Motor neuron (in vitro differentiated cells): ENCODE measurements at regions not wholly inside any gene's neighbourhood (a gene's known extent, or its start where the extent isn't known, plus 50 kb on each side); places are given as distances from the start of the nearest gene placed in this dataset.

Experiments
- ATAC-seq, 8 experiments: fragments of 200-7000 bp; cut with Tn5 transposase; replicated peaks in 6 of 8; 2 replicates each; pipeline ENCODE4 v1.8.0; 2021; ENCODE audit warnings: mild to moderate bottlenecking in 8 of 8, moderate library complexity in 8 of 8
- H3K27ac ChIP-seq, 2 donors: fragments of 250-450 bp; sonication (Bioruptor Pico); 2 replicates each; pipeline ENCODE4 v1.9.0; 2021; ENCODE audit warnings: antibody characterized with exemption in 2 of 2, mild to moderate bottlenecking in 2 of 2, moderate library complexity in 1 of 2
- H3K4me1 ChIP-seq, 2 donors: fragments of 250-450 bp; sonication (Bioruptor Pico); replicated peaks in 1 of 2; 2 replicates each; pipeline ENCODE4 v1.6.1; 2021; ENCODE audit warnings: antibody characterized with exemption in 2 of 2, mild to moderate bottlenecking in 2 of 2, moderate library complexity in 1 of 2
- H3K4me3 ChIP-seq, 5 donors: fragments of 250-450 bp; sonication (Bioruptor Pico); 2 replicates each; pipeline ENCODE4 v1.9.0; 2021; ENCODE audit warnings: antibody characterized with exemption in 5 of 5, mild to moderate bottlenecking in 5 of 5, moderate library complexity in 4 of 5
- WGBS, 10 experiments: fragments of 450-650 bp; shearing (Covaris generic); methylation state at CpG; one replicate each; pipeline ENCODE4 v1.0.0; 2022; 5-methylcytosine and 5-hydroxymethylcytosine counted together
- in situ Hi-C, 9 experiments: fragments of 400-800 bp; cut with MboI; loops; one replicate each; pipeline ENCODE4 v1.15.0; 2021; ENCODE audit warnings: low sequenced_read_pairs in 9 of 9, low pct_unique_long_range_greater_than_20kb in 2 of 9; ENCODE audit not compliant: unreplicated experiment in 9 of 9

GRCh38 chr7:12456506-12456905 lies 52.8 kb upstream of the VWDE start:
- no peaks in the 10 kb centered on the region for H3K4me1 ChIP-seq
- 0 to 100% (median 69%) methylated on average over 1 of the region's 1 CpG; no CpG with 5 or more reads in 3 of the 10 experiments for WGBS, 10 experiments
- H3K27ac ChIP-seq = no peak overlapping the region
- in situ Hi-C loops = no loop called here
- H3K4me3 ChIP-seq = no peak overlapping the region
- ATAC-seq = no peak

DNA sequence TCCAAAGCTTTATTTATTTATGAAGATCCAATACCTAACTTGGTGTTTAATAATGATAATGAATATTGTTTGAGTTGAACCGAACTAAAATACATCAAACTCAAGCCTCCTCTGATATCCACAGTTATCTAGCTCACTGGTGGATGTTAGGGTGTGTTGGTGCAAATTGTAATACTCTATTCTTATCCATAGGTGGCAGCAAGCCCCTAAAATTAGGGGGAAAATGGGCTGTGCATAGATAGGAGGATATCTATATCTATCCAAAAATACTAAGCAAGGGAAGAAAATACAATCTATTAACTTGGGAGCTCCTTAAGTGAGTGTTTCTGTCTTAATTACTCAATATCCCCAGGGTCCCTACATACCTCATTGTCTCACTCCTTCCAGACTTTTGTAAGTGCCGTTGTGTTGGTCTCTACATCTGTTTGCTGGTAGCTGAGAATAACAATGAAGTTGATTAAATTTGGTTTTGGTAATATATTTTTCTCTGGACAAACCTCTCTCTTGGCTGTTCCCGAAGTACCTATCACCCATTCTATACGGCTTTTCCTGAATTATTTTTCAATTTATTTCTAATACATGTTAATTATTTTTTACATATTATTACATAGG lies 55.0 kb upstream of the VWDE start:
- H3K4me1 ChIP-seq = no peaks in the 10 kb centered on the region
- 0 to 52% (median 30%) methylated on average over 1 to 4 of the region's 4 CpGs for WGBS, 10 experiments
- no peak overlapping the region for H3K27ac ChIP-seq

GRCh38 chr7:12467837-12468236 lies 64.2 kb upstream of the VWDE start:
- no peak for ATAC-seq
- no peak overlapping the region for H3K27ac ChIP-seq
- WGBS, 10 experiments = 17 to 100% (median 88%) methylated on average over 1 of the region's 1 CpG; no CpG with 5 or more reads in 2 of the 10 experiments
- H3K4me3 ChIP-seq = no peak overlapping the region
- in situ Hi-C loops = no loop called here
- H3K4me1 ChIP-seq = no peaks in the 10 kb centered on the region

More for the DNA sequence above, 55.0 kb upstream of the VWDE start:
- in situ Hi-C loops = no loop called here
- H3K4me3 ChIP-seq = no peak overlapping the region
- ATAC-seq = peak in 4 of 8 experiments; percentile 67 to 94 (median 92)

GRCh38 chr7:12469568-12469967 lies 65.9 kb upstream of the VWDE start:
- no peaks in the 10 kb centered on the region for H3K4me1 ChIP-seq
- H3K27ac ChIP-seq = no peak overlapping the region
- no peak overlapping the region for H3K4me3 ChIP-seq
- in situ Hi-C loops = no loop called here
- peak in 2 of 8 experiments; percentile 44 to 61 for ATAC-seq
- 10 to 100% (median 80%) methylated on average over 1 to 5 of the region's 5 CpGs for WGBS, 10 experiments

DNA sequence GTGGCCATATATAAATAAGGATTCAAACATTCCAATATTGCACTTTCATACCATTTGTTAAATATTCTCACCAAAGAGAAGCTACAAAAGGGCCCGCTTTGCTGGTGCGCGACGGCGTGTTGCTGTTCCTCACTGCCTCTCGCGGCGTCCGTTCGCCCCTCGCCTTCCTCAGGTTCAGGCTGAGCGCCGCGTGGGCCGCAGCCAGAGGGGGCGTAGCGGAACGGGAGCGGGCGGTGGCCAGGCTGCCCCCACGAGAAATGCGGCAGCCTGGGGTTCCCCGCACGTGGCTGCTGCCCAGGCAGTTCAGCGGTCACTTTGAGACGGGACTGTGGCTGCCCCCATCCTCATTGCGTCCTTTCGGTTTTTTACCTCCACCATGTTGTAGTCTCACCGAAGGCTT lies 67.3 kb upstream of the VWDE start:
- H3K4me1 ChIP-seq = no peaks in the 10 kb centered on the region
- in situ Hi-C loops = no loop called here
- 89 to 100% (median 95%) methylated on average over 3 to 19 of the region's 29 CpGs; no CpG with 5 or more reads in 4 of the 10 experiments for WGBS, 10 experiments
- ATAC-seq = no peak
- H3K27ac ChIP-seq = no peak overlapping the region
- H3K4me3 ChIP-seq = no peak overlapping the region

DNA sequence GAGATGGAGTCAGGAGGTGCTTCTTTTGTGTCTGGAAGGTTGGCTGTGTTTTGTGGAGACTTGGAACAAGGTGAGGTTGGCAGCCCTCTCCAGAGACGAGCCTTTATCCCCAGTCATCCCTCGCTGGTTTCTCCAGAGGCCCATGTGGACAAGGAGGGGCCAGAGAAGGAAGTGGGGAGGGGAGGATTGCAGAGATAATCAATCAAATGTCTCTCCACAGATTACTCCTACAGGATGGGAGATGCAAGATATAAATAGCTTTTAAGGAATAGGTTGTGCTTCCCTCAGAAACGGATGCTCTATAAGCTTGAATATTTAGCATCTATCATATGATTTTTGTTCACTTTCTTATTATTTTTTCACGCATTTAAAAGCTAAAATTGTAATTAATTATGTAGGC lies 70.4 kb upstream of the VWDE start:
- Histone ChIP-seq H3K27ac (no peak overlapping the region), H3K4me3 (no peak overlapping the region), H3K4me1 (no peaks in the 10 kb centered on the region)
- WGBS, 10 experiments = 14 to 100% (median 63%) methylated on average over 1 to 4 of the region's 4 CpGs
- in situ Hi-C loops = no loop called here
- no peak for ATAC-seq

DNA sequence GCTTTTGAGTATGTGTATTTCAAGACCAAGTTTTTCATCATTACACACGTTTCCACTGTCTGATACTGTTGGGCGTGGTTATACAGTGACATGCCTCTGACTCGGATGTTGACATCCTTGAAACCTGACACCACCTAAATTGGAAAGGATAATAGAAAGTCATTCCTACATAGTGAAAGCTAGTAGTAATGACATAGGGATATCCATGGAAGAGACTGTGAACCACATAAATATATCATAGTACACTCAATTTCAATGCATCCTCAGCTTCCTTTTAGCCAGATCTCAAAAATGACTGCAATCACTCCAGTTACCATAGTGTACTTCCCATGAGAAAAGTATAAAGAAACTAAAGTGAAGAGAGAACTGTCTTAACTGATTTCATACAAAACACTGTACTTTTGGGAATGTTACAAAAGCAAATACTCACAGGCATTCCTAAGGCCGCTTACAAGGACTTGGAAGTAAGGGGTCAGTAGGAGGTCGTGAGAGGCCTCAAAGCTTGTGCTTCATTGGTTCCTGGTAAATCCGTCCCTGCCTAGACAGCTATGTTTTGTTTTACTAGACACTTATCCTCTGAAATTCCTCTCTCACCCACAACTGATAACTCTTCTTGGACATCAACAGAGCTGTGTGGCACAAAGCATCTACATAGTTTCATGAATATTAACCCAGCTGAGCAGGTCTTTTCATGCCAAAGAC lies 71.8 kb upstream of the VWDE start:
- no peak overlapping the region for H3K4me3 ChIP-seq
- no peaks in the 10 kb centered on the region for H3K4me1 ChIP-seq
- in situ Hi-C loops = loop anchor here in 3 of 9 experiments (25.0 kb wide), 4 partner anchors 88 to 1038 kb away; partner anchors contain the start of gene THSD7A (in 1 of the 3)
- peak in 4 of 8 experiments; percentile 15 to 88 (median 67) for ATAC-seq
- WGBS, 10 experiments = 23 to 73% (median 51%) methylated on average over 3 to 6 of the region's 6 CpGs; no CpG with 5 or more reads in 1 of the 10 experiments
- H3K27ac ChIP-seq = no peak overlapping the region

DNA sequence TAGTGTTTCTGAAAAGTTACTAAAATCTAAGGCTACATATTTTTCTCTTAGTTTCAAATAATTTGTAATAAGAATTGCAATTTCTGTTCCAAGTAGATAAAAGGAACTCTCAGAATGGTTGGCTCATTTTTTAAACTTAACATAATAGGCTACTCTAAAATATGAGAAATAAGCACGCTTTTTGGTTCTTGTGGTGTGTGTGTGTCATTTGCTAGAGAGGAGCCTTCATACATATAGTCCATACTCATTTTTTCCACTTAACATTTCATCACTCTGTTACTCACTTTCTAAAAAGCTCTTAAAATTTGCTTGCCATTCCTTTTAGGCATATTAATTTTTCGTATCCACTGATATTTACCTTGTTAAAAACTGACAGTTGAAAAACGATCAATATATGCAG lies 74.0 kb upstream of the VWDE start:
- in situ Hi-C loops = loop anchor here in 3 of 9 experiments (25.0 kb wide), 4 partner anchors 90 to 1040 kb away; partner anchors contain the start of gene THSD7A (in 1 of the 3)
- Histone ChIP-seq H3K4me3 (no peak overlapping the region), H3K4me1 (no peaks in the 10 kb centered on the region), H3K27ac (no peak overlapping the region)
- 42 to 100% (median 69%) methylated on average over 1 to 3 of the region's 3 CpGs for WGBS, 10 experiments
- ATAC-seq = no peak

GRCh38 chr7:12481722-12482121 lies 78.1 kb upstream of the VWDE start:
- Histone ChIP-seq H3K4me3 (no peak overlapping the region), H3K27ac (no peak overlapping the region), H3K4me1 (no peaks in the 10 kb centered on the region)
- WGBS, 10 experiments = 48 to 100% (median 84%) methylated on average over 1 to 3 of the region's 3 CpGs
- ATAC-seq = no peak
- in situ Hi-C loops = loop anchor here in 3 of 9 experiments (25.0 kb wide), 4 partner anchors 94 to 1044 kb away; partner anchors contain the start of gene THSD7A (in 1 of the 3)

GRCh38 chr7:12485845-12486244 lies 82.2 kb upstream of the VWDE start:
- Histone ChIP-seq H3K27ac (no peak overlapping the region), H3K4me1 (peaks cover 0 to 3% of the 10 kb centered on the region in 2 donors), H3K4me3 (no peak overlapping the region)
- in situ Hi-C loops = loop anchor here in 3 of 9 experiments (25.0 kb wide), 4 partner anchors 99 to 1049 kb away; partner anchors contain the start of gene THSD7A (in 1 of the 3)
- WGBS, 10 experiments = 69 to 100% (median 100%) methylated on average over 1 to 2 of the region's 2 CpGs; no CpG with 5 or more reads in 6 of the 10 experiments
- no peak for ATAC-seq

GRCh38 chr7:12488341-12488740 lies 82.2 kb upstream of the SCIN start:
- in situ Hi-C loops = loop anchor here in 3 of 9 experiments (25.0 kb wide), 4 partner anchors 101 to 1051 kb away; partner anchors contain the start of gene THSD7A (in 1 of the 3)
- Histone ChIP-seq H3K4me3 (no peak overlapping the region), H3K27ac (no peak overlapping the region), H3K4me1 (peaks cover 0 to 3% of the 10 kb centered on the region in 2 donors)
- no peak for ATAC-seq

- Histone ChIP-seq H3K4me1 (peaks cover 0 to 3% of the 10 kb centered on the region in 2 donors), H3K27ac (no peak overlapping the region), H3K4me3 (no peak overlapping the region)
- in situ Hi-C loops = loop anchor here in 4 of 9 experiments (10.0 to 25.0 kb wide), 5 partner anchors 55 to 1053 kb away; partner anchors contain the start of gene THSD7A (in 1 of the 4)
- ATAC-seq = peak in 5 of 8 experiments; percentile 24 to 69 (median 52)
- 0 to 69% (median 35%) methylated on average over 2 of the region's 2 CpGs for WGBS, 10 experiments
These were observed 80.3 kb upstream of the SCIN start for GRCh38 chr7:12490107-12490688.

- in situ Hi-C loops = loop anchor here in 4 of 9 experiments (10.0 to 25.0 kb wide), 5 partner anchors 56 to 1054 kb away; partner anchors contain the start of gene THSD7A (in 1 of the 4)
- ATAC-seq = no peak
- H3K4me3 ChIP-seq = no peak overlapping the region
- 21 to 100% (median 86%) methylated on average over 1 to 2 of the region's 2 CpGs; no CpG with 5 or more reads in 3 of the 10 experiments for WGBS, 10 experiments
- H3K4me1 ChIP-seq = peaks cover 0 to 3% of the 10 kb centered on the region in 2 donors
- no peak overlapping the region for H3K27ac ChIP-seq
These were observed 79.6 kb upstream of the SCIN start for GRCh38 chr7:12490940-12491339.
